ENCODE measurements at regions not wholly inside any gene's neighbourhood (a gene's known extent, or its start where the extent isn't known, plus 50 kb on each side); places are given as distances from the start of the nearest gene placed in this dataset.

- TF ChIP-seq CTCF (IDR thresholded peaks at IDR 0.05 in 8 of 11, conservative IDR thresholded peaks at IDR 0.05 in 3 of 11) = no peak
- no peak for TF ChIP-seq POLR2A (IDR thresholded peaks at IDR 0.05)
- no peak for TF ChIP-seq POLR2AphosphoS5 (IDR thresholded peaks at IDR 0.05)
Observed at GRCh38 chr12:93191423-93191822, 186.3 kb upstream of the NUDT4 start.

All from spleen (tissue), 7 donors.